ENCODE measurements at regions not wholly inside any gene's neighbourhood (a gene's known extent, or its start where the extent isn't known, plus 50 kb on each side); places are given as distances from the start of the nearest gene placed in this dataset.

GRCh38 chr12:13583630-13584029 is 387.1 kb downstream of the EMP1 start:
- Histone ChIP-seq H3K27me3 (ENCODE audit: control insufficient read depth in 1 of 2, insufficient read depth in 2 of 2, low read length in 2 of 2) (no peaks in the 10 kb centered on the region), H3K4me3 (ENCODE audit: low read depth in 1 of 2, low read length in 2 of 2) (no peak overlapping the region), H3K4me1 (ENCODE audit: control insufficient read depth in 1 of 2, insufficient read depth in 2 of 2, low read length in 2 of 2) (peaks cover 5 to 6% of the 10 kb centered on the region in 2 donors), H3K27ac (ENCODE audit: low read depth, low read length) (no peak overlapping the region), H3K9me3 (ENCODE audit: control insufficient read depth in 1 of 2, low read length in 2 of 2) (no peaks in the 10 kb centered on the region), H3K9ac (ENCODE audit: low read depth in 1 of 2, low read length in 2 of 2) (no peak overlapping the region), H3K36me3 (ENCODE audit: control insufficient read depth in 1 of 2, insufficient read depth in 2 of 2, low read length in 2 of 2) (no peaks in the 10 kb centered on the region)

- Histone ChIP-seq H3K27me3 (ENCODE audit: control insufficient read depth in 1 of 2, insufficient read depth in 2 of 2, low read length in 2 of 2) (no peaks in the 10 kb centered on the region), H3K9ac (ENCODE audit: low read depth in 1 of 2, low read length in 2 of 2) (no peak overlapping the region)
Measured at GRCh38 chr12:13582421-13582820, 385.9 kb downstream of the EMP1 start.

GRCh38 chr12:13581031-13581430 is 384.5 kb downstream of the EMP1 start:
- Histone ChIP-seq H3K9ac (ENCODE audit: low read depth in 1 of 2, low read length in 2 of 2) (no peak overlapping the region), H3K4me3 (ENCODE audit: low read depth in 1 of 2, low read length in 2 of 2) (no peak overlapping the region), H3K27ac (ENCODE audit: low read depth, low read length) (no peak overlapping the region), H3K27me3 (ENCODE audit: control insufficient read depth in 1 of 2, insufficient read depth in 2 of 2, low read length in 2 of 2) (no peaks in the 10 kb centered on the region), H3K36me3 (ENCODE audit: control insufficient read depth in 1 of 2, insufficient read depth in 2 of 2, low read length in 2 of 2) (no peaks in the 10 kb centered on the region), H3K9me3 (ENCODE audit: control insufficient read depth in 1 of 2, low read length in 2 of 2) (no peaks in the 10 kb centered on the region), H3K4me1 (ENCODE audit: control insufficient read depth in 1 of 2, insufficient read depth in 2 of 2, low read length in 2 of 2) (peaks cover 5 to 6% of the 10 kb centered on the region in 2 donors)

More at GRCh38 chr12:13582421-13582820, 385.9 kb downstream of the EMP1 start:
- Histone ChIP-seq H3K27ac (ENCODE audit: low read depth, low read length) (no peak overlapping the region), H3K4me3 (ENCODE audit: low read depth in 1 of 2, low read length in 2 of 2) (no peak overlapping the region), H3K36me3 (ENCODE audit: control insufficient read depth in 1 of 2, insufficient read depth in 2 of 2, low read length in 2 of 2) (no peaks in the 10 kb centered on the region), H3K9me3 (ENCODE audit: control insufficient read depth in 1 of 2, low read length in 2 of 2) (no peaks in the 10 kb centered on the region), H3K4me1 (ENCODE audit: control insufficient read depth in 1 of 2, insufficient read depth in 2 of 2, low read length in 2 of 2) (peaks cover 5 to 6% of the 10 kb centered on the region in 2 donors)

GRCh38 chr12:13580206-13580605 is 383.7 kb downstream of the EMP1 start:
- H3K9ac ChIP-seq (ENCODE audit: low read depth in 1 of 2, low read length in 2 of 2): no peak overlapping the region
- H3K4me3 ChIP-seq (ENCODE audit: low read depth in 1 of 2, low read length in 2 of 2): no peak overlapping the region
- H3K27me3 ChIP-seq (ENCODE audit: control insufficient read depth in 1 of 2, insufficient read depth in 2 of 2, low read length in 2 of 2): no peaks in the 10 kb centered on the region
- peaks cover 5 to 6% of the 10 kb centered on the region in 2 donors for H3K4me1 ChIP-seq (ENCODE audit: control insufficient read depth in 1 of 2, insufficient read depth in 2 of 2, low read length in 2 of 2)
- H3K36me3 ChIP-seq (ENCODE audit: control insufficient read depth in 1 of 2, insufficient read depth in 2 of 2, low read length in 2 of 2): no peaks in the 10 kb centered on the region
- H3K9me3 ChIP-seq (ENCODE audit: control insufficient read depth in 1 of 2, low read length in 2 of 2): no peaks in the 10 kb centered on the region
- H3K27ac ChIP-seq (ENCODE audit: low read depth, low read length): no peak overlapping the region

GRCh38 chr12:13576935-13577500 is 380.5 kb downstream of the EMP1 start:
- Histone ChIP-seq H3K9ac (ENCODE audit: low read depth in 1 of 2, low read length in 2 of 2) (no peak overlapping the region), H3K27me3 (ENCODE audit: control insufficient read depth in 1 of 2, insufficient read depth in 2 of 2, low read length in 2 of 2) (no peaks in the 10 kb centered on the region), H3K27ac (ENCODE audit: low read depth, low read length) (no peak overlapping the region), H3K9me3 (ENCODE audit: control insufficient read depth in 1 of 2, low read length in 2 of 2) (no peaks in the 10 kb centered on the region), H3K4me3 (ENCODE audit: low read depth in 1 of 2, low read length in 2 of 2) (no peak overlapping the region), H3K4me1 (ENCODE audit: control insufficient read depth in 1 of 2, insufficient read depth in 2 of 2, low read length in 2 of 2) (no peaks in the 10 kb centered on the region), H3K36me3 (ENCODE audit: control insufficient read depth in 1 of 2, insufficient read depth in 2 of 2, low read length in 2 of 2) (no peaks in the 10 kb centered on the region)

- no peaks in the 10 kb centered on the region for H3K9me3 ChIP-seq (ENCODE audit: control insufficient read depth in 1 of 2, low read length in 2 of 2)
- H3K9ac ChIP-seq (ENCODE audit: low read depth in 1 of 2, low read length in 2 of 2): no peak overlapping the region
- H3K36me3 ChIP-seq (ENCODE audit: control insufficient read depth in 1 of 2, insufficient read depth in 2 of 2, low read length in 2 of 2): no peaks in the 10 kb centered on the region
- no peak overlapping the region for H3K27ac ChIP-seq (ENCODE audit: low read depth, low read length)
- no peaks in the 10 kb centered on the region for H3K4me1 ChIP-seq (ENCODE audit: control insufficient read depth in 1 of 2, insufficient read depth in 2 of 2, low read length in 2 of 2)
- no peak overlapping the region for H3K4me3 ChIP-seq (ENCODE audit: low read depth in 1 of 2, low read length in 2 of 2)
- H3K27me3 ChIP-seq (ENCODE audit: control insufficient read depth in 1 of 2, insufficient read depth in 2 of 2, low read length in 2 of 2): no peaks in the 10 kb centered on the region
Measured at GRCh38 chr12:13573698-13574321, 377.3 kb downstream of the EMP1 start.

GRCh38 chr12:13571035-13571434 is 374.5 kb downstream of the EMP1 start:
- Histone ChIP-seq H3K4me1 (ENCODE audit: control insufficient read depth in 1 of 2, insufficient read depth in 2 of 2, low read length in 2 of 2) (no peaks in the 10 kb centered on the region), H3K9ac (ENCODE audit: low read depth in 1 of 2, low read length in 2 of 2) (no peak overlapping the region), H3K9me3 (ENCODE audit: control insufficient read depth in 1 of 2, low read length in 2 of 2) (no peaks in the 10 kb centered on the region), H3K4me3 (ENCODE audit: low read depth in 1 of 2, low read length in 2 of 2) (no peak overlapping the region), H3K27ac (ENCODE audit: low read depth, low read length) (no peak overlapping the region), H3K27me3 (ENCODE audit: control insufficient read depth in 1 of 2, insufficient read depth in 2 of 2, low read length in 2 of 2) (no peaks in the 10 kb centered on the region), H3K36me3 (ENCODE audit: control insufficient read depth in 1 of 2, insufficient read depth in 2 of 2, low read length in 2 of 2) (no peaks in the 10 kb centered on the region)

- no peak overlapping the region for H3K27ac ChIP-seq (ENCODE audit: low read depth, low read length)
- H3K4me1 ChIP-seq (ENCODE audit: control insufficient read depth in 1 of 2, insufficient read depth in 2 of 2, low read length in 2 of 2): no peaks in the 10 kb centered on the region
- no peaks in the 10 kb centered on the region for H3K9me3 ChIP-seq (ENCODE audit: control insufficient read depth in 1 of 2, low read length in 2 of 2)
- H3K27me3 ChIP-seq (ENCODE audit: control insufficient read depth in 1 of 2, insufficient read depth in 2 of 2, low read length in 2 of 2): no peaks in the 10 kb centered on the region
- no peaks in the 10 kb centered on the region for H3K36me3 ChIP-seq (ENCODE audit: control insufficient read depth in 1 of 2, insufficient read depth in 2 of 2, low read length in 2 of 2)
- no peak overlapping the region for H3K9ac ChIP-seq (ENCODE audit: low read depth in 1 of 2, low read length in 2 of 2)
- no peak overlapping the region for H3K4me3 ChIP-seq (ENCODE audit: low read depth in 1 of 2, low read length in 2 of 2)
Measured at GRCh38 chr12:13570005-13570694, 373.6 kb downstream of the EMP1 start.

- Histone ChIP-seq H3K27ac (ENCODE audit: low read depth, low read length) (no peak overlapping the region), H3K27me3 (ENCODE audit: control insufficient read depth in 1 of 2, insufficient read depth in 2 of 2, low read length in 2 of 2) (no peaks in the 10 kb centered on the region)
Measured at GRCh38 chr12:13566292-13566691, 369.8 kb downstream of the EMP1 start.

GRCh38 chr12:13564266-13564810 is 367.8 kb downstream of the EMP1 start:
- Histone ChIP-seq H3K4me1 (ENCODE audit: control insufficient read depth in 1 of 2, insufficient read depth in 2 of 2, low read length in 2 of 2) (no peaks in the 10 kb centered on the region), H3K4me3 (ENCODE audit: low read depth in 1 of 2, low read length in 2 of 2) (no peak overlapping the region), H3K9me3 (ENCODE audit: control insufficient read depth in 1 of 2, low read length in 2 of 2) (no peaks in the 10 kb centered on the region), H3K36me3 (ENCODE audit: control insufficient read depth in 1 of 2, insufficient read depth in 2 of 2, low read length in 2 of 2) (no peaks in the 10 kb centered on the region), H3K27ac (ENCODE audit: low read depth, low read length) (no peak overlapping the region), H3K27me3 (ENCODE audit: control insufficient read depth in 1 of 2, insufficient read depth in 2 of 2, low read length in 2 of 2) (no peaks in the 10 kb centered on the region), H3K9ac (ENCODE audit: low read depth in 1 of 2, low read length in 2 of 2) (no peak overlapping the region)

More at GRCh38 chr12:13566292-13566691, 369.8 kb downstream of the EMP1 start:
- no peaks in the 10 kb centered on the region for H3K9me3 ChIP-seq (ENCODE audit: control insufficient read depth in 1 of 2, low read length in 2 of 2)
- H3K9ac ChIP-seq (ENCODE audit: low read depth in 1 of 2, low read length in 2 of 2): no peak overlapping the region
- no peak overlapping the region for H3K4me3 ChIP-seq (ENCODE audit: low read depth in 1 of 2, low read length in 2 of 2)
- H3K4me1 ChIP-seq (ENCODE audit: control insufficient read depth in 1 of 2, insufficient read depth in 2 of 2, low read length in 2 of 2): no peaks in the 10 kb centered on the region
- H3K36me3 ChIP-seq (ENCODE audit: control insufficient read depth in 1 of 2, insufficient read depth in 2 of 2, low read length in 2 of 2): no peaks in the 10 kb centered on the region
